ENCODE measurements at regions not wholly inside any gene's neighbourhood (a gene's known extent, or its start where the extent isn't known, plus 50 kb on each side); places are given as distances from the start of the nearest gene placed in this dataset.

- Histone ChIP-seq H3K27me3 (no peaks in the 10 kb centered on the region), H3K36me3 (no peaks in the 10 kb centered on the region), H3K27ac (no peak overlapping the region), H3K4me3 (no peak overlapping the region), H3K4me1 (ENCODE audit: insufficient read depth) (peaks cover 16% of the 10 kb centered on the region), H3K9me3 (no peaks in the 10 kb centered on the region)
- 69 to 74% (median 74%) methylated on average over 11 of the region's 11 CpGs for WGBS, 3 donors
- DNase-seq, result no peak
- intact Hi-C loops (cut with DNase I), result no loop called here
- TF ChIP-seq CTCF (IDR thresholded peaks at IDR 0.05), result no peak
- TF ChIP-seq EP300 (IDR thresholded peaks at IDR 0.05), result no peak
- TF ChIP-seq POLR2A (IDR thresholded peaks at IDR 0.05), result no peak
Observed at GRCh38 chr5:17400724-17401469, 97.1 kb upstream of the TAF11L2 start.

GRCh38 chr5:17401470-17402288, 96.4 kb upstream of the TAF11L2 start:
- peak overlapping the region in 1 of 2 donors; percentile 20 for H3K27ac ChIP-seq

GRCh38 chr5:17402289-17403121, 95.5 kb upstream of the TAF11L2 start:
- Histone ChIP-seq H3K4me3 (no peak overlapping the region), H3K27ac (no peak overlapping the region), H3K27me3 (no peaks in the 10 kb centered on the region), H3K9me3 (no peaks in the 10 kb centered on the region), H3K36me3 (no peaks in the 10 kb centered on the region), H3K4me1 (ENCODE audit: insufficient read depth) (peaks cover 11% of the 10 kb centered on the region)
- TF ChIP-seq CTCF (IDR thresholded peaks at IDR 0.05) (no peak), EP300 (IDR thresholded peaks at IDR 0.05) (no peak), POLR2A (IDR thresholded peaks at IDR 0.05) (no peak)
- 29 to 58% (median 38%) methylated on average over 10 of the region's 10 CpGs for WGBS, 3 donors
- DNase-seq, result no peak
- intact Hi-C loops (cut with DNase I), result no loop called here

More at GRCh38 chr5:17401470-17402288, 96.4 kb upstream of the TAF11L2 start:
- TF ChIP-seq CTCF (IDR thresholded peaks at IDR 0.05), result no peak
- no peak for TF ChIP-seq POLR2A (IDR thresholded peaks at IDR 0.05)
- no peak for TF ChIP-seq EP300 (IDR thresholded peaks at IDR 0.05)
- H3K27me3 ChIP-seq, result no peaks in the 10 kb centered on the region
- 11 to 21% (median 12%) methylated on average over 9 of the region's 9 CpGs for WGBS, 3 donors
- H3K4me3 ChIP-seq, result no peak overlapping the region
- H3K36me3 ChIP-seq, result no peaks in the 10 kb centered on the region
- DNase-seq, result no peak
- H3K4me1 ChIP-seq (ENCODE audit: insufficient read depth), result peaks cover 11% of the 10 kb centered on the region
- intact Hi-C loops (cut with DNase I), result no loop called here
- no peaks in the 10 kb centered on the region for H3K9me3 ChIP-seq

All from ovary (tissue), 7 donors.